ENCODE measurements at regions not wholly inside any gene's neighbourhood (a gene's known extent, or its start where the extent isn't known, plus 50 kb on each side); places are given as distances from the start of the nearest gene placed in this dataset.
"Not testable (repeated sequence)": the region's sequence is repeated elsewhere in the genome, so short reads cannot be mapped to it uniquely, and the experiment has no call there.

GRCh38 chr4:187464573-187464972 is 531.0 kb upstream of the ZFP42 start:
- no peak for DNase-seq

GRCh38 chr4:187467224-187467623 is 528.3 kb upstream of the ZFP42 start:
- DNase-seq = no peak

GRCh38 chr4:187469627-187470026 is 525.9 kb upstream of the ZFP42 start:
- no peak for DNase-seq

- DNase-seq = no peak
Measured at GRCh38 chr4:187470061-187470460, 525.5 kb upstream of the ZFP42 start.

- DNase-seq = no peak
Measured at GRCh38 chr4:187474238-187474637, 521.3 kb upstream of the ZFP42 start.

- DNase-seq = no peak
Measured at GRCh38 chr4:187475901-187476300, 519.7 kb upstream of the ZFP42 start.

- DNase-seq = no peak
Measured at GRCh38 chr4:187477224-187477623, 518.3 kb upstream of the ZFP42 start.

- DNase-seq = no peak
Measured at GRCh38 chr4:187478292-187479140, 517.1 kb upstream of the ZFP42 start.

- no peak for DNase-seq
Measured at GRCh38 chr4:187479511-187479910, 516.1 kb upstream of the ZFP42 start.

- no peak for DNase-seq
Measured at GRCh38 chr4:187480146-187481145, 515.1 kb upstream of the ZFP42 start.

GRCh38 chr4:187484186-187484585 is 511.4 kb upstream of the ZFP42 start:
- DNase-seq = no peak

GRCh38 chr4:187485676-187486075 is 509.9 kb upstream of the ZFP42 start:
- DNase-seq = no peak

- DNase-seq = no peak
Measured at GRCh38 chr4:187491286-187491685, 504.3 kb upstream of the ZFP42 start.

- DNase-seq = no peak
Measured at GRCh38 chr4:187491959-187492358, 503.6 kb upstream of the ZFP42 start.

- no peak for DNase-seq
Measured at GRCh38 chr4:187493661-187494060, 501.9 kb upstream of the ZFP42 start.

- no peak for DNase-seq
Measured at GRCh38 chr4:187499956-187500355, 495.6 kb upstream of the ZFP42 start.

GRCh38 chr4:187500796-187501195 is 494.8 kb upstream of the ZFP42 start:
- DNase-seq = no peak

GRCh38 chr4:187501731-187502130 is 493.8 kb upstream of the ZFP42 start:
- no peak for DNase-seq

GRCh38 chr4:187504974-187505797 is 490.4 kb upstream of the ZFP42 start:
- DNase-seq = no peak

GRCh38 chr4:187505798-187506141 is 489.8 kb upstream of the ZFP42 start:
- DNase-seq = not testable (repeated sequence)

- DNase-seq = no peak
Measured at GRCh38 chr4:187516224-187516623, 479.3 kb upstream of the ZFP42 start.

- no peak for DNase-seq
Measured at GRCh38 chr4:187541666-187542065, 453.9 kb upstream of the ZFP42 start.
